Right cardiac atrium (tissue), 5 donors: ENCODE measurements at regions not wholly inside any gene's neighbourhood (a gene's known extent, or its start where the extent isn't known, plus 50 kb on each side); places are given as distances from the start of the nearest gene placed in this dataset.

Experiments used
- ATAC-seq, 2 donors: fragments of 200-7000 bp; cut with Tn5 transposase; one replicate each; pipeline versions ENCODE4 v1.8.0 to v1.9.1; 2020; ENCODE audit warnings: moderate library complexity in 2 of 2, mild to moderate bottlenecking in 1 of 2
- DNase-seq, 3 donors: peaks; one replicate each; pipeline ENCODE4 v3.0.0-alpha.2; 2020
- H3K27ac ChIP-seq: one replicate; pipeline ENCODE4 v1.5.1; 2013; ENCODE audit warnings: mild to moderate bottlenecking, low read length, control low read depth, moderate library complexity
- H3K27me3 ChIP-seq: one replicate; pipeline ENCODE4 v1.6.1; 2013; ENCODE audit not compliant: control insufficient read depth, insufficient read depth
- H3K4me1 ChIP-seq: one replicate; pipeline ENCODE4 v1.6.1; 2013; ENCODE audit warnings: low read length; ENCODE audit not compliant: control insufficient read depth, insufficient read depth
- H3K4me3 ChIP-seq: one replicate; pipeline ENCODE4 v1.5.1; 2013; ENCODE audit warnings: low read length, control low read depth
- H3K9me3 ChIP-seq: one replicate; pipeline ENCODE4 v1.6.1; 2013; ENCODE audit warnings: low read length; ENCODE audit not compliant: control insufficient read depth
- WGBS: extraction: QIAGEN DNeasy Blood & Tissue Kit; methylation state at CpG from one replicate; pipeline ENCODE4 v1.1.7; 2013; 5-methylcytosine and 5-hydroxymethylcytosine counted together
- intact Hi-C, 4 donors: fragments of 100-400 bp; cut with DNase I; formaldehyde crosslinking; loops; one replicate each; pipeline versions ENCODE4 v1.11.0 to v1.14.0; 2022 to 2023
- donor health status: healthy with polysubstance abuse.
- donor health status: DM: no; HTN: yes; CAD: no.
- donor health status: DM: no; HTN: no; CAD: no.
- donor health status: DM: no; HTN: yes; CAD: no; lungs with severe emphysema.
- donor health status: DM: yes; HTN: yes; CAD: no.

DNA sequence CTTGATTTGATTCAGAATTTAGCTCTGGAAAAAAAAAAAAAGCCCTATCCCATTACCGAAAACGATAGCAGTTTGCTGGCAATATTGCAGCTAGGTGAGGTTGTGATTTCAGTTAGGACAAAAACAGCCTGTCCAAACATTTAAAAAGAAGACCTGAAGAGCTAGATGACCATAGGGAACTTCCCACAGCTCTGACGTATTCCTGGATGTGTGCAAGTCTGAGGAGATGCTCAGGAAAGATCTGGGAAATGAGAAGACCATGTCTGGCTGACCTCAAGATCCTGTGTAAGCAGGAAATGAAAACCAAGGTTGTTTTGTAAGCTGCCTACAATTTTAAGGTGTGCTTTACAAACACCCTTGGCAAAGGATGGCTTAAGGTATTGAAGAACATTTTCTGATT is 88.7 kb downstream of the RAMP3 start:
- no peak for ATAC-seq
- 62% methylated on average over 3 of the region's 3 CpGs for WGBS
- intact Hi-C loops = no loop called here

DNA sequence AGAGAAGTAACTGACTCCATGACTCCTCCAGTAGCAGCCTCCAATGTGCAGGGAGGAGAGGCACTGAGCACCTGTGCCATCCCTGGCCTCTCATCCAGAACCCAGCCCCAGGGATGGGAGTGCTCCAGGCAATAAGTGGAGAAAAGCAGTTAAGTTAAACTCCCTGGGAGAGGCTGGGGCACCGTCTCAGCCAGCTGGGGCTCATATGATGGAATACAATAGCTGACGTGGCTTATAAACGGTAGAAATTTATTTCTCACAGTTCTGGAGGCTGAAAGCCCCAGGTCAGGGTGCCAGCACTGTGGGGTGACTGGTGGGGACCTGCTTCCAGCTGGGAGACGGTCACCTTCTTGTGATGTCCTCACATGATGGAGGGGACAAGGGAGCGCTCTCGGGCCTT is 94.7 kb downstream of the RAMP3 start:
- intact Hi-C loops = no loop called here
- 82% methylated on average over 6 of the region's 6 CpGs for WGBS
- DNase-seq = no peak
- H3K4me1 ChIP-seq = no peaks in the 10 kb centered on the region
- H3K4me3 ChIP-seq = no peak overlapping the region
- no peaks in the 10 kb centered on the region for H3K9me3 ChIP-seq
- ATAC-seq = no peak
- no peaks in the 10 kb centered on the region for H3K27me3 ChIP-seq
- H3K27ac ChIP-seq = no peak overlapping the region

More for the DNA sequence above, 88.7 kb downstream of the RAMP3 start:
- DNase-seq = no peak
- H3K27me3 ChIP-seq = no peaks in the 10 kb centered on the region
- H3K4me1 ChIP-seq = no peaks in the 10 kb centered on the region
- no peaks in the 10 kb centered on the region for H3K9me3 ChIP-seq
- H3K27ac ChIP-seq = no peak overlapping the region
- no peak overlapping the region for H3K4me3 ChIP-seq

DNA sequence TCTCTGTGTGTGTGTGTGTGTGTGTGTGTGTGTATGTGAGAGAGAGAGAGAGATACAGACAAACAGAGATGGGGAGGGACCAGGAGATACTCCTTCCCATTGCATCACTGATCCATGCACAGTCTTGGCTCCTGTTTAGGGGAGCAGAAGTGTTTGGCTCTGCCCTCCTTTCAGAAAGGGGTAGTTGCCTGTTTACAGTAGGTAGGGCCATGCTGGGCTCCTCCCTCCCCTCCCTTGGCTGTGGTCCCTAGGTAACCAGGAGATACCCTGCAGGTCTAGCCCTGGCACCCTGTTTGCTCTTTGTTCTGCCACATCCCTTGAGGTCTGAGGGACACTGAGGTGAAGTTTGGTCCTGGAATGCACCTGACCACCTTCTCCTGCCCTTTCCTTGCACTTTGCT is 95.3 kb downstream of the RAMP3 start:
- no peaks in the 10 kb centered on the region for H3K27me3 ChIP-seq
- H3K27ac ChIP-seq = no peak overlapping the region
- ATAC-seq (peak; percentile 21 to 61), DNase-seq (no peak)
- H3K4me1 ChIP-seq = no peaks in the 10 kb centered on the region
- no peak overlapping the region for H3K4me3 ChIP-seq
- H3K9me3 ChIP-seq = no peaks in the 10 kb centered on the region
- intact Hi-C loops = no loop called here

DNA sequence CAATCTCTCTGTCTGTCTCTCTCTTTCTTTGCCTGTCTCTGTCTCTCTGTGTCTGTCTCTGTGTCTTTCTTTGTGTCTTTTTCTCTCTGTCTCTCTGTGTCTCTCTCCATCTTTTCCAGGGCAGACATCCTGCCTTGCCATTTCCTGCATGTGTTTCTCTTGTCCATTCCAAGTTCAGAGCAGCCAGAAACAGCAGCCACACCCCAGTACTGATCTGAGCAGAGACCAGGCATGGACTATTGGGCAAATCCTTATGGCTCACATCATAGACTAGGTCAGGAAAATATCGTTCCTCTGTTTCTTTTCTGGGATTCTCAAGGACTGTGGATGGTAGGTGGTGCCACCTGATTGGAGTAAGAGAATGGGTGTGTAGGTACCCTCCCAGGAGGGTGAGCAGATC is 95.8 kb downstream of the RAMP3 start:
- Histone ChIP-seq H3K4me3 (no peak overlapping the region), H3K4me1 (no peaks in the 10 kb centered on the region), H3K9me3 (no peaks in the 10 kb centered on the region), H3K27ac (no peak overlapping the region), H3K27me3 (no peaks in the 10 kb centered on the region)
- intact Hi-C loops = no loop called here
- DNase-seq (peak in 1 of 3 donors; percentile 65), ATAC-seq (peak; percentile 83 to 89)
- 44% methylated on average over 1 of the region's 1 CpG for whole genome bisulfite sequencing

DNA sequence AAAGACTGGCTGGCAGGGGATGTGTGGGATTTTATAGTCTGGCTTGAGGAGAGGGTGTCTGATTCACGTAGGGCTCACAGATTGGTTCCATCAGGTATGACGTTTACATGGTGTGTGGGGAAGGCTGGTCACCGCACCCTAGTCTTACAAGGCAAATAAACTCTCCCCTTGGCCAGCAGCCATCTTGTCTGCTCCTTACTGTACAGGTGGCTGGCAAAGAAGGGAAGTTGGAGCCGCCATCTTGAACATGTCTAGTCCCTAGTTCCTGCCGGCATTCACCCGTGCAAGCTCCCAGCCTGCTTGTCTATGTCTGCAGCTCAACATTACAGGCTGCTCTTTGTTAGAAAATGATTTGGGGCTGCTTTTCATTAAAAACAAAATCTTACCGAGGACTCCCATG is 97.6 kb downstream of the RAMP3 start:
- Histone ChIP-seq H3K4me3 (no peak overlapping the region), H3K4me1 (no peaks in the 10 kb centered on the region), H3K9me3 (no peaks in the 10 kb centered on the region), H3K27me3 (no peaks in the 10 kb centered on the region), H3K27ac (no peak overlapping the region)
- 91% methylated on average over 7 of the region's 7 CpGs for WGBS
- no peak for ATAC-seq
- intact Hi-C loops = loop anchor here in 2 of 4 donors (5.0 kb wide), 1 partner anchor 98 kb away; the partner anchor contains the start of gene RAMP3 (in 2 of the 2)
- DNase-seq = no peak

DNA sequence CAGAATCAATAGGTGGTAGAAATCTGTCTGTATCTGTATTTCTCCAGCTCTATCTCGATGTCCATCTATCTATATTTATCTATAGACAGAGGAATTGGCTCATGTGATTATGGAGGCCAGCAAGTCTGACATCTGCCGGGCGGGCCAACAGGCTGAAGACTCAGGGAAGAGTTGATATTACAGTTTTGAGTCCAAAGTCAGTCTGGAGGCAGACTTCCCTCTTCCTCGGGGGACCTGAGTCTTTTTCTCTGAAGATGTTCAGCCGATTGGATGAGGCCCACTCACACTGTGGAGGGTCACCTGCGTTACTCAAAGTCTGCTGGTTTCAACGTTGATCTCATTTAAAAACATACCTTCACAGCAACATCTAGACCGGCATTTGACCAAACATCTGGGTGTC is 98.7 kb downstream of the RAMP3 start:
- no peak for DNase-seq
- Histone ChIP-seq H3K27me3 (no peaks in the 10 kb centered on the region), H3K27ac (no peak overlapping the region), H3K9me3 (no peaks in the 10 kb centered on the region), H3K4me3 (no peak overlapping the region), H3K4me1 (no peaks in the 10 kb centered on the region)
- intact Hi-C loops = loop anchor here in 2 of 4 donors (5.0 kb wide), 1 partner anchor 99 kb away; the partner anchor contains the start of gene RAMP3 (in 2 of the 2)
- 88% methylated on average over 8 of the region's 8 CpGs for WGBS
- no peak for ATAC-seq

DNA sequence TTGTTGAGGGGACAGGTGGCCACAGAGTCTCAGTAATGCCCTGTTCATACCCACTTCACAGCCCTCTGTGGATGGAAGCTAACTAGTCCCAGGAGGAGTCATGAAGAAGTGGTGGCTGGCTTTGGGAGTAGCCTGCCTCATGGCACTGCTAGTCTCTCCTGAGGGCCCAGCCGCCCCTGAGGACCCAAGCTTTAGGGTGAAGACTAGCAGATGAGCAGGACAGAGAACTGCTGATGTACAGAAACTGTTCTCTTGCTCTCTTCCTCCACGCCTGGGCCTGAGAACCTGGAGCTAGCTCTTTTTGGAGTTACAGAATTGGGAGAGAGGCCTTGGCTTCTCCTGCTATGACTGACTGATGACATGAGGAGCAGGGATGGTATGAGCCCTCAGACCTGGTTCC is 99.2 kb downstream of the RAMP3 start:
- H3K27ac ChIP-seq = no peak overlapping the region

DNA sequence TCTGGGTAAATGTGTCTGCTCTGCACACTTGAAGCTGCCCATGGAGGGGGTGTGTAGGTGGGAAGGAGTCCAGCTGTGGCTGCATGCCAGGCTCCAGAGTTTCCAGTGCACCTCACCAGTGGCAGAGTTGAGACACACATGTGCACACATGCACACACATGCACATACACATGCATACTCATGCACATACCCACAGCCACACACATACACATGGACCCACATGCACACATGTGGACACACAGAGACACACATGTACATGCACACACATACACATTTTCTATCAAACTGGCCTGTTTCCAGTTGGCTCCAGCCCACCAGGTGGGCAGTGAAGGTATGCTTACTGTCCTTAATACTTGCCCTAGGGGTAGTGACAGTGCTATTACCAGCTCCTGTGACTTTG is 99.7 kb downstream of the RAMP3 start:
- H3K27me3 ChIP-seq = no peaks in the 10 kb centered on the region

More for the DNA sequence above, 99.2 kb downstream of the RAMP3 start:
- intact Hi-C loops = loop anchor here in 2 of 4 donors (5.0 kb wide), 1 partner anchor 99 kb away; the partner anchor contains the start of gene RAMP3 (in 2 of the 2)
- Histone ChIP-seq H3K4me3 (no peak overlapping the region), H3K27me3 (no peaks in the 10 kb centered on the region), H3K4me1 (no peaks in the 10 kb centered on the region), H3K9me3 (no peaks in the 10 kb centered on the region)
- 90% methylated on average over 2 of the region's 2 CpGs for WGBS
- ATAC-seq = no peak
- no peak for DNase-seq

DNA sequence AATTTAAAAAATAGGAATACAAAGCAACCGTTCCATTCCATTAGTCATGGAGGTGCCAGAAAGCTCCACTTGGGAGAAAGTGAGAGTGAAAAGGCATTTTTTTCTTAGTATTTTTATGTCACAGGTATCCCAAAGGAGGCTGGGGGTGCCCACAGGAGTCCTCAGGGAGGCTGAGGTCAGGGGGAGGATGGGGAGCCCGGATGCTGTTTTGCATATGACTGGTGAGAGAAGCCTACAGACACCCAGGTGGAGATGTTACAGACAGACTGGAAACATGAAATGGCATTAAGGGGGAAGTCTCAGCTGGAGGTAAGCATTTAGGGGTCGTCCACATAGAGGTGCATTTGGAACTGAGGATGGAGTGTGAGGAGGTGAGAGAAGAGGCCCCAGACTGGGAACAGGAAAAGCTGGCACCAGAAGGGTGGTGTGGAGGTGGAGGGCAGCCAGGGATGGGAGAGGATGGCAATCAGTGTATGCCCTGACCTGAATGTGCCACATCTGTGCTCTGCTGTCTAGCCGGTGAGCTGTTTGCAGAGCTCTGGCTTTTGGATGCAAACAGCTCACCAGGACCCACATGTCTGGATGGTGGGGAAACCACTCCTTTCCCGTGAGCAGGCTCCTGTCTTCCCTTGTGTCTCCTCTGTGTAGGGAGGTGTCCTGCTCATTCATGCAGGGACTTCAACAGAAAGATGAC is 101.1 kb downstream of the RAMP3 start:
- no peak for DNase-seq
- Histone ChIP-seq H3K27ac (no peak overlapping the region), H3K27me3 (no peaks in the 10 kb centered on the region), H3K4me3 (no peak overlapping the region), H3K9me3 (no peaks in the 10 kb centered on the region), H3K4me1 (no peaks in the 10 kb centered on the region)
- no peak for ATAC-seq
- intact Hi-C loops = loop anchor here in 2 of 4 donors (5.0 kb wide), 1 partner anchor 101 kb away; the partner anchor contains the start of gene RAMP3 (in 2 of the 2)
- WGBS = 66% methylated on average over 5 of the region's 5 CpGs

More for the DNA sequence above, 99.7 kb downstream of the RAMP3 start:
- H3K9me3 ChIP-seq = no peaks in the 10 kb centered on the region
- no peak overlapping the region for H3K27ac ChIP-seq
- no peak overlapping the region for H3K4me3 ChIP-seq
- intact Hi-C loops = loop anchor here in 2 of 4 donors (5.0 kb wide), 1 partner anchor 100 kb away; the partner anchor contains the start of gene RAMP3 (in 2 of the 2)
- ATAC-seq (no peak), DNase-seq (no peak)
- H3K4me1 ChIP-seq = no peaks in the 10 kb centered on the region

DNA sequence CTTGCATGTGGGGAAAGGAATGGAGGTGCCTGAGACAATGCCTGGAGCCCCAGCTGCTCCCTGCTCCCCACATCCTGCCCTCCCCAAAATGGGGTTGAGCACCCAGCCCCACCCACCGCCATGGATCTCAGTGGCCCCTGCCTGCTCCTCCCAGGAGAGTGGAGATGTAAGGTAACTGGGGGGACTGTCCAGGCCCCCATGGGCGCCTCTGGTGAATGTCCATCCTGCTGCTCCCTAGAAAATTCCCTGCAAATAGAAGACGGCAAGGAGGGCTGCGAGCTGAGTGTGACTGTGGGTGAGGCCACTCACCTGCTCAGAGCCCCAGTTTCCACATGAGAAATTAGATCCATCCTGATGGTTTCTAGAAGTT is 101.6 kb downstream of the RAMP3 start:
- intact Hi-C loops = loop anchor here in 2 of 4 donors (5.0 kb wide), 1 partner anchor 102 kb away; the partner anchor contains the start of gene RAMP3 (in 2 of the 2)
- no peak overlapping the region for H3K4me3 ChIP-seq
- H3K27me3 ChIP-seq = no peaks in the 10 kb centered on the region
- H3K9me3 ChIP-seq = no peaks in the 10 kb centered on the region
- DNase-seq (no peak), ATAC-seq (peak in 1 of 2 donors; percentile 12)
- H3K4me1 ChIP-seq = no peaks in the 10 kb centered on the region
- no peak overlapping the region for H3K27ac ChIP-seq
- 92% methylated on average over 4 of the region's 4 CpGs for WGBS

DNA sequence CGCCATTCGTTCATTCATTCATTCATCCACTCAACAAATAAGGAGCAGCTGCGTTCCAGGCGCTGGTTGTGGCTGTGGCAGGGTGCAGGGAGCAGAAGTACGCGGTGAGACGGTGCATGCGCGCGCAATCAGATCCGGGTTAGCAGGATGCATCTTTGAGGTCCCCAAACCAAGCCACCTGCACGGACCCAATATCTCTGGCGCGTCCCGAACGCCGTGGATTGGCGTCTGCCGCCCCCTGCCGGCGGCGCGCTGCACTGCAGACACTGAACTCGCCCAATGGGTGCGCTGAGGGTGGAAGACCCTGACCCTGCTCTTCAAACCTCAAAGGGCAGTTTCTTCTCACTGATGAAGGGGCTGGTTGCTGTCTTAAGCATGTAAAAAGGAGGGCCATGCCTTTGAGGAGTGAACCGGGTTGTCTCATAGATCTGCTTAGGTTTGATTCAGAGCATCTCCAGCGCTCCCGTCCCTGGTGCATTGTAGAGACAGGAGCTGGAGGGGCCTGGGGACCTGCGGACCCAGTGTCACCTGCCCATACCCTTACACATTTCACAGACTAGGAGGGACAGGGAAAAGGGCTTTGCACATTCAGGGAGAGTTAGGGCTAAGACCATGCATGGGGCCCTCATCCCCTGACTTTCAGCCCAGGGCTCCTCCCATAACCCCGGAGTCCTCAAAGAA is 102.5 kb downstream of the RAMP3 start:
- WGBS = 23% methylated on average over 30 of the region's 30 CpGs

More for the DNA sequence above, 102.5 kb downstream of the RAMP3 start:
- peak; percentile 49 to 86 (median 82) for DNase-seq
- intact Hi-C loops = loop anchor here (2.0 to 5.0 kb wide), 2 partner anchors 103 to 105 kb away; partner anchors contain the start of gene RAMP3 (in 2 of the 4)
- Histone ChIP-seq H3K27me3 (no peaks in the 10 kb centered on the region), H3K27ac (no peak overlapping the region), H3K4me1 (no peaks in the 10 kb centered on the region), H3K9me3 (no peaks in the 10 kb centered on the region), H3K4me3 (no peak overlapping the region)
- ATAC-seq = peak; percentile 85
